GM21515 (cell line): ENCODE measurements at regions not wholly inside any gene's neighbourhood (a gene's known extent, or its start where the extent isn't known, plus 50 kb on each side); places are given as distances from the start of the nearest gene placed in this dataset.

Experiments
- ATAC-seq: cut with Tn5 transposase; IDR thresholded peaks from one replicate; pipeline ENCODE4 v1.9.1; 2021; ENCODE audit not compliant: unreplicated experiment

- ATAC-seq: no peak
Measured at GRCh38 chr2:158732573-158733429, 62.3 kb upstream of the DAPL1 start.

GRCh38 chr2:158733430-158733755 is 61.7 kb upstream of the DAPL1 start:
- no peak for ATAC-seq

- ATAC-seq: no peak
Measured at GRCh38 chr2:158734442-158734841, 60.7 kb upstream of the DAPL1 start.

- ATAC-seq: no peak
Measured at GRCh38 chr2:158735822-158736580, 59.1 kb upstream of the DAPL1 start.

GRCh38 chr2:158738363-158738762 is 56.8 kb upstream of the DAPL1 start:
- ATAC-seq: no peak

GRCh38 chr2:158740127-158740526 is 55.0 kb upstream of the DAPL1 start:
- no peak for ATAC-seq

GRCh38 chr2:158740621-158741020 is 54.5 kb upstream of the DAPL1 start:
- ATAC-seq: no peak

GRCh38 chr2:158741625-158742024 is 53.5 kb upstream of the DAPL1 start:
- ATAC-seq: no peak

- ATAC-seq: no peak
Measured at GRCh38 chr2:158742536-158742935, 52.6 kb upstream of the DAPL1 start.

- no peak for ATAC-seq
Measured at GRCh38 chr2:158743466-158743865, 51.7 kb upstream of the DAPL1 start.

- ATAC-seq: no peak
Measured at GRCh38 chr2:158743879-158744278, 51.2 kb upstream of the DAPL1 start.

- ATAC-seq: peak; percentile 65
Measured at GRCh38 chr2:158745067-158745865, 49.9 kb upstream of the DAPL1 start.
